Activated CD4-positive, alpha-beta T cell treated with anti-CD3 and anti-CD28 coated beads, Interleukin-2, amount 10 ng/mL, durations not matched to agents 7 days and 5 days (primary cell): ENCODE measurements at regions not wholly inside any gene's neighbourhood (a gene's known extent, or its start where the extent isn't known, plus 50 kb on each side); places are given as distances from the start of the nearest gene placed in this dataset.

Experiments
- CTCF ChIA-PET: fragments of 350-600 bp; sonication (Branson Sonifier 250); formaldehyde crosslinking; loops from one replicate; lab custom pipeline; 2021; ENCODE audit warnings: antibody characterized with exemption; lab: Charles Lee
- POLR2A ChIA-PET: fragments of 350-600 bp; sonication (Branson Sonifier 250); formaldehyde crosslinking; loops from one replicate; lab custom pipeline; 2021; ENCODE audit warnings: antibody characterized with exemption; lab: Charles Lee
- DNase-seq: peaks from one replicate; pipeline ENCODE4 v3.0.0-alpha.2; 2020
- H3K27ac Mint-ChIP-seq: one replicate; pipeline ENCODE4 v1.8.0; 2021; ENCODE audit warnings: mild to moderate bottlenecking, moderate library complexity, mixed read lengths
- H3K27me3 Mint-ChIP-seq: one replicate; pipeline ENCODE4 v1.8.0; 2021; ENCODE audit warnings: mixed read lengths
- H3K36me3 Mint-ChIP-seq: one replicate; pipeline ENCODE4 v1.8.0; 2021; ENCODE audit warnings: low read depth, mixed read lengths
- H3K4me1 Mint-ChIP-seq: one replicate; pipeline ENCODE4 v1.8.0; 2021; ENCODE audit warnings: mixed read lengths
- H3K4me3 Mint-ChIP-seq: one replicate; pipeline ENCODE4 v1.8.0; 2021; ENCODE audit warnings: mild to moderate bottlenecking, moderate library complexity, mixed read lengths
- H3K9me3 Mint-ChIP-seq: one replicate; pipeline ENCODE4 v1.8.0; 2021; ENCODE audit warnings: mixed read lengths

DNA sequence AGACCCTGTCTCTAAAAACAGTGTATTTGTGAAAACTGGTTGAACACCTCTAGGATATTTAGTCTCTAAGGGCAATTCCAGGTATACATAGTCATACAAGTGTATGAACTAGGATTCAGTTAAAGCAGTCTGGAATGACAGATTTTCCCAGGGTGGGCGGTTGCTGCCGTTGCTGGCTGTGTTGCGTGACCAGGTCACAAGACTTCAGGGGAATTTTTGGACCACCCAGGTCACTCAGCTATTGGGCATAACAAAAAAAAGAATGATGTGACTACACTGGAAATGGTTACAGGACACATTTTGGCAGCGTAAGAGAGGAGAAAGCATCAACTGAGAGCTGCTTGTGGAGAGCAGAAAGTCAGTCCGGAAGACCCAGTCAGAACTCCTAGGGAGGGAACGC is 58.0 kb upstream of the ZBTB7C start:
- no peaks in the 10 kb centered on the region for H3K4me1 Mint-ChIP-seq
- ChIA-PET CTCF (no interaction called here), POLR2A (no interaction called here)
- H3K36me3 Mint-ChIP-seq, result no peaks in the 10 kb centered on the region
- no peak for DNase-seq
- H3K27me3 Mint-ChIP-seq, result peaks cover 37% of the 10 kb centered on the region
- H3K9me3 Mint-ChIP-seq, result no peaks in the 10 kb centered on the region
- no peak overlapping the region for H3K27ac Mint-ChIP-seq
- no peak overlapping the region for H3K4me3 Mint-ChIP-seq

DNA sequence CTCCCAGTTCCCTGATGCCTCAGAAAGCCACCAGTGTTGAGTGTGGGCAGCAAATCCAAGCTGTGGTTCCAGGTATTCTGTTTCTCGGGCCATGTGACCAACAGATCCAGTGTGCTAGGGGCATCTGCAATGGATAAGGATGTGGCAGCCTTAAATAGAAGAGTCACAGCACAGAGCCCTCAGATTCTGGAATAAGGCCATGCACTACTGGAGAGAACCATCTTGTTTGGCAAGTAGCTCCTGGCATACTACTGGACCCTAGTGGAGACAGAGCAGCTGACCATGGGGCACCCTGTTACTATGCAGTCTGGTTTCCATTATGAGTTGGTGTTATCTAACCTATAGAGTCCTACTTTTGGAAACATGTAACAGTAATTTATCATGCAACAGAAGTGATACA is 53.3 kb upstream of the ZBTB7C start:
- no peaks in the 10 kb centered on the region for H3K36me3 Mint-ChIP-seq
- CTCF ChIA-PET, result interaction anchor here (1.0 to 1.4 kb wide), 3 partner anchors 13 to 17 kb away, joined by 3 to 4 read pairs (median 3); no protein-coding TSS in a partner anchor
- H3K4me3 Mint-ChIP-seq, result no peak overlapping the region
- no peaks in the 10 kb centered on the region for H3K9me3 Mint-ChIP-seq
- no peak for DNase-seq
- POLR2A ChIA-PET, result no interaction called here
- H3K4me1 Mint-ChIP-seq, result no peaks in the 10 kb centered on the region
- H3K27ac Mint-ChIP-seq, result no peak overlapping the region
- peaks cover 59% of the 10 kb centered on the region for H3K27me3 Mint-ChIP-seq

DNA sequence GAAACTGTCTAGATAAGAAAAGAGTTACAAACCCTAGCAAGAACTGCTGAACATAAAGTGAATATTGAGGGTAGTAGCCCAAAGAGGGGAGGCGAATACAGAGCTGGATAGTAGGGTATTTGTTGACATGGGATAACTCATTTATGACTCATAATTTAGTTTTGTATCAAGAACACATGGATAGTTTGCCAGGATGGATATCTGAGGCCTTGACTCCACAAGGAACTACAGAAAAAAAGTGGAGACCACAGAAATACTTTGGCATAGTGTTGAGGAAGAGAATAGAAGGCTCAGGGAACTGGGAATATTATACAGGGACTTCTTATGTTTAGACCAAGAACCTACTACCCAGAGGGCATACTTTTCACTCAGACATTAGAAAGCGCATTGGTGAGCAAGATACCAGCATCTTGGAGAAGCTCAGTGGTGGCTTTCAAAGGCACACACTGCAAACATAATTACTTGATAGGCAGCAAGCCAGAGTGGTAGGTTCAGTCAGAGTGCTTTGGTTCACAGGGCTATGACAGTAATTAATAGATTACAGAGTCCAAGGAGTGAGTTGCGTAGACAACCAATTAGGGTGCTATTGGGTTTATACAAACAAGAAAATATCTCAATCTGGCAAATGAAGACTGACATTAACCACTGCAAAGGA is 51.9 kb upstream of the ZBTB7C start:
- H3K27me3 Mint-ChIP-seq, result peaks cover 57% of the 10 kb centered on the region
- peaks cover 11% of the 10 kb centered on the region for H3K4me1 Mint-ChIP-seq
- ChIA-PET CTCF (no interaction called here), POLR2A (interaction anchor here (0.6 kb wide), 1 partner anchor 1323 kb away, joined by 3 read pairs; no protein-coding TSS in a partner anchor)
- H3K27ac Mint-ChIP-seq, result no peak overlapping the region
- DNase-seq, result no peak
- H3K4me3 Mint-ChIP-seq, result no peak overlapping the region
- no peaks in the 10 kb centered on the region for H3K9me3 Mint-ChIP-seq
- no peaks in the 10 kb centered on the region for H3K36me3 Mint-ChIP-seq

DNA sequence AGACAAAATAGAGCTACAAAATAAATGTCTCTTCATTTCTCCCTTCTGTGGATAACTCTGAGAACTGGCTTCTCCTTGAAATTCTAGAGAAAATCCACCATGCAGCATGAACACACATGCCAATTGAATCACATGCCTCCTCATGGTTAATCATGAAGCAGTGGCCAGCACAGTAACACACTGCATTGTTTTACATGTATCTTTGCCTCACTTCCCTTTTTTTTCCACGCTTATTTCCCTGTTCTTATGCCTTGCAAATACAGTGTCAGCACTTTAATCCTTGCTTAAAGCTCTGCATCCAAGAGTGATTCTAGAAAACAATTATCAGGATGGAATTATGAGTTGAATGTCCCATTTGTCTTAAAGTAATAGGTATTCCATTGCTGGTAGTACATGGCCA is 50.3 kb upstream of the ZBTB7C start:
- Mint-ChIP-seq H3K4me1 (peaks cover 14% of the 10 kb centered on the region), H3K27ac (no peak overlapping the region), H3K9me3 (no peaks in the 10 kb centered on the region), H3K36me3 (no peaks in the 10 kb centered on the region), H3K4me3 (no peak overlapping the region), H3K27me3 (peaks cover 50% of the 10 kb centered on the region)
- DNase-seq, result no peak
- POLR2A ChIA-PET, result no interaction called here
- CTCF ChIA-PET, result interaction anchor here (2.1 kb wide), 1 partner anchor 16 kb away, joined by 6 read pairs; no protein-coding TSS in a partner anchor

DNA sequence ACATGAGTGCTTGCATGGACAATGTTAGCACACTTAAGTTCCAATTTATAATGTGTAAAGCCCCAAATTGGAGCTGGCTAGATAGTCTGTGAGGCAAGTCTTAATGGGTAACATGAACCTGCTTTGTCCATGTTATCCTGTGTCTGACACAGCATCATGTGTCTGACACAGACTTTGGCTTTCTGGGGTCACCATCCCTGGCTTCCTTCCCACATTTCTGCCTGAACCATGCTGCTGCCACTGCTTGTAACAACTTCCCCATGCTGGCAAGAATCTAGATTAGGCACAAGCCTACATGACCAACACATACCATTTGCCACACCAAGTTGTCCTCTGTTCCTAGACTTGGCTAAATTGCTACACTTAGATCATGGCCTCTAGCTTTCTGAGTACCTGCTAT is 49.8 kb upstream of the ZBTB7C start:
- H3K27me3 Mint-ChIP-seq, result peaks cover 51% of the 10 kb centered on the region
- H3K4me3 Mint-ChIP-seq, result no peak overlapping the region
- ChIA-PET POLR2A (no interaction called here), CTCF (interaction anchor here (2.1 kb wide), 1 partner anchor 17 kb away, joined by 6 read pairs; no protein-coding TSS in a partner anchor)
- H3K36me3 Mint-ChIP-seq, result no peaks in the 10 kb centered on the region
- H3K27ac Mint-ChIP-seq, result no peak overlapping the region
- no peaks in the 10 kb centered on the region for H3K9me3 Mint-ChIP-seq
- no peak for DNase-seq
- peaks cover 14% of the 10 kb centered on the region for H3K4me1 Mint-ChIP-seq
